K562 (cell line): ENCODE measurements at regions not wholly inside any gene's neighbourhood (a gene's known extent, or its start where the extent isn't known, plus 50 kb on each side); places are given as distances from the start of the nearest gene placed in this dataset.

Experiments used
- BCL6 ChIP-seq: fragments of 250-450 bp; sonication (Bioruptor Pico); IDR thresholded peaks from 2 replicates; pipeline ENCODE4 v1.4.0; 2020
- BDP1 ChIP-seq: IDR thresholded peaks from 3 replicates; pipeline ENCODE4 v1.6.1; 2011; ENCODE audit not compliant: insufficient read length, insufficient read depth
- JUND ChIP-seq, 2 experiments: IDR thresholded peaks; 2 replicates in 1 of 2; 3 replicates in 1 of 2; pipeline ENCODE4 v1.6.1; 2011; ENCODE audit warnings: borderline replicate concordance in 2 of 2, low read depth in 2 of 2, low read length in 2 of 2, improper control_type of control experiment in 1 of 2, missing biosample characterization in 1 of 2, missing genetic modification characterization in 1 of 2, missing genetic modification reagents in 1 of 2
- NR2F6 ChIP-seq: fragments of 450-650 bp; formaldehyde crosslinking; IDR thresholded peaks from 2 replicates; pipeline ENCODE4 v1.4.0; 2020; ENCODE audit warnings: mild to moderate bottlenecking
- POLR2A ChIP-seq: fragments of 450-650 bp; conservative IDR thresholded peaks from 2 replicates; pipeline ENCODE4 v1.6.1; 2016
- SIN3A ChIP-seq, 2 experiments: fragments of 150-350 bp in 1 of 2; IDR thresholded peaks; 2 replicates each; pipeline ENCODE4 v1.6.1; 2011 to 2016; ENCODE audit warnings: borderline replicate concordance in 2 of 2, low read depth in 2 of 2, low read length in 2 of 2, mild to moderate bottlenecking in 2 of 2, moderate library complexity in 2 of 2; ENCODE audit not compliant: control insufficient read depth in 1 of 2
- TEAD2 ChIP-seq: fragments of 450-650 bp; IDR thresholded peaks from 2 replicates; pipeline ENCODE4 v1.6.1; 2016; ENCODE audit warnings: missing genetic modification characterization, control low read depth, missing compliant biosample characterization
- ZBTB49 ChIP-seq: sonication (generic); formaldehyde crosslinking; IDR thresholded peaks from 2 replicates; pipeline ENCODE4 v1.8.0; 2022; ENCODE audit warnings: missing genetic modification reagents, mild to moderate bottlenecking, borderline replicate concordance
- ZNF140 ChIP-seq: fragments of 250-450 bp; sonication (Bioruptor Pico); IDR thresholded peaks from 2 replicates; pipeline ENCODE4 v1.8.0; 2021; ENCODE audit warnings: moderate library complexity, mild to moderate bottlenecking, inconsistent platforms
- ZNF143 ChIP-seq: sonication (generic); formaldehyde crosslinking; IDR thresholded peaks from 2 replicates; pipeline ENCODE4 v1.9.0; 2022; ENCODE audit warnings: mild to moderate bottlenecking, missing genetic modification reagents
- TF ChIP-seq, protein P1 (sequence below), 3 experiments: IDR thresholded peaks in 2 of 3; conservative IDR thresholded peaks in 1 of 3; 2 replicates each; pipeline ENCODE4 v1.5.1; 2011 to 2012; ENCODE audit warnings: low read length in 3 of 3, mild to moderate bottlenecking in 3 of 3, control low read depth in 2 of 3, improper control_type of control experiment in 1 of 3, inconsistent platforms in 1 of 3, low read depth in 1 of 3, mixed read lengths in 1 of 3, moderate library complexity in 1 of 3; ENCODE audit not compliant: insufficient read depth in 2 of 3

- TF ChIP-seq, protein P1, sequence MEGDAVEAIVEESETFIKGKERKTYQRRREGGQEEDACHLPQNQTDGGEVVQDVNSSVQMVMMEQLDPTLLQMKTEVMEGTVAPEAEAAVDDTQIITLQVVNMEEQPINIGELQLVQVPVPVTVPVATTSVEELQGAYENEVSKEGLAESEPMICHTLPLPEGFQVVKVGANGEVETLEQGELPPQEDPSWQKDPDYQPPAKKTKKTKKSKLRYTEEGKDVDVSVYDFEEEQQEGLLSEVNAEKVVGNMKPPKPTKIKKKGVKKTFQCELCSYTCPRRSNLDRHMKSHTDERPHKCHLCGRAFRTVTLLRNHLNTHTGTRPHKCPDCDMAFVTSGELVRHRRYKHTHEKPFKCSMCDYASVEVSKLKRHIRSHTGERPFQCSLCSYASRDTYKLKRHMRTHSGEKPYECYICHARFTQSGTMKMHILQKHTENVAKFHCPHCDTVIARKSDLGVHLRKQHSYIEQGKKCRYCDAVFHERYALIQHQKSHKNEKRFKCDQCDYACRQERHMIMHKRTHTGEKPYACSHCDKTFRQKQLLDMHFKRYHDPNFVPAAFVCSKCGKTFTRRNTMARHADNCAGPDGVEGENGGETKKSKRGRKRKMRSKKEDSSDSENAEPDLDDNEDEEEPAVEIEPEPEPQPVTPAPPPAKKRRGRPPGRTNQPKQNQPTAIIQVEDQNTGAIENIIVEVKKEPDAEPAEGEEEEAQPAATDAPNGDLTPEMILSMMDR (IDR thresholded peaks at IDR 0.05 in 2 of 3, conservative IDR thresholded peaks at IDR 0.05 in 1 of 3; ENCODE audit: insufficient read depth in 2 of 3, low read depth in 1 of 3, low read length in 3 of 3): no peak
- TF ChIP-seq SIN3A (IDR thresholded peaks at IDR 0.05; ENCODE audit: borderline replicate concordance in 2 of 2, control insufficient read depth in 1 of 2, low read depth in 2 of 2, low read length in 2 of 2) (no peak), POLR2A (no peak), ZBTB49 (CRISPR knock-in tag) (no peak), TEAD2 (tag) (no peak), NR2F6 (CRISPR knock-in tag) (no peak), BDP1 (no peak), ZNF140 (CRISPR knock-in tag) (no peak), BCL6 (CRISPR knock-in tag) (no peak), JUND (IDR thresholded peaks at IDR 0.05; ENCODE audit: borderline replicate concordance, low read depth, low read length) (no peak), JUND (tag; IDR thresholded peaks at IDR 0.05; ENCODE audit: borderline replicate concordance, low read depth, low read length) (no peak), ZNF143 (CRISPR knock-in tag) (no peak)
Observed at GRCh38 chr11:130553306-130553705, 104.9 kb downstream of the ADAMTS15 start.
